ENCODE measurements at regions not wholly inside any gene's neighbourhood (a gene's known extent, or its start where the extent isn't known, plus 50 kb on each side); places are given as distances from the start of the nearest gene placed in this dataset.

DNA sequence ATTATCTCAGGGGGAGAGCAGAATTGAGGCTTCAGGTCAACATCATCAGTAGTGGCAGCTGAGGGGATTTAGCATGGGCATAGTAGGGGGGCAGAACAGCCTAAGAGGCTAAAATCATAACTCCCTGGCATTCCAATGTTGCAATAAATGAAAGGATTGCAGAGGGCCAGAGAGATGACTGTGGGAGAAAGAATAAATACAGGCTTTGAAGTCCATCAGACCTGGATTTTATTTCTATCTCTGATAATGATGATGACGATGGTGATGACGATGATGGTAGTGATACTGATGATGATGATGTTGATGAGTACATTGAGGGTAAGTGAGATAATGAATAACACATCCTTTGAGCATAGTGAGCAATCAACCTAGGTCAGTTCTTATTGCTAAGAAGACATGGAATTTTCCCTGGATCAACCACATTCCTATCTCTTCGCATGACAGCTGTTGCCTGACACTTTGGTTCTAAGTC, 107.4 kb upstream of the CDH11 start:
- H3K4me1 ChIP-seq (ENCODE audit: control insufficient read depth, insufficient read depth, low read length): no peaks in the 10 kb centered on the region
- H3K27me3 ChIP-seq (ENCODE audit: control insufficient read depth, insufficient read depth, low read length, poor library complexity, severe bottlenecking): no peaks in the 10 kb centered on the region
- H3K9ac ChIP-seq (ENCODE audit: extremely low read depth, low read length, poor library complexity, severe bottlenecking): no peak overlapping the region
- H3K4me3 ChIP-seq (ENCODE audit: low read length): no peak overlapping the region
- no peak overlapping the region for H3K27ac ChIP-seq (ENCODE audit: low read depth, low read length)
- no peak overlapping the region for H3K4me3 Mint-ChIP-seq
- no peaks in the 10 kb centered on the region for H3K9me3 ChIP-seq (ENCODE audit: control insufficient read depth, low read length)
- no peak overlapping the region for H3K27ac Mint-ChIP-seq
- H3K36me3 ChIP-seq (ENCODE audit: control insufficient read depth, insufficient read depth, low read length): no peaks in the 10 kb centered on the region
- no peak for DNase-seq
- TF ChIP-seq, protein P1, sequence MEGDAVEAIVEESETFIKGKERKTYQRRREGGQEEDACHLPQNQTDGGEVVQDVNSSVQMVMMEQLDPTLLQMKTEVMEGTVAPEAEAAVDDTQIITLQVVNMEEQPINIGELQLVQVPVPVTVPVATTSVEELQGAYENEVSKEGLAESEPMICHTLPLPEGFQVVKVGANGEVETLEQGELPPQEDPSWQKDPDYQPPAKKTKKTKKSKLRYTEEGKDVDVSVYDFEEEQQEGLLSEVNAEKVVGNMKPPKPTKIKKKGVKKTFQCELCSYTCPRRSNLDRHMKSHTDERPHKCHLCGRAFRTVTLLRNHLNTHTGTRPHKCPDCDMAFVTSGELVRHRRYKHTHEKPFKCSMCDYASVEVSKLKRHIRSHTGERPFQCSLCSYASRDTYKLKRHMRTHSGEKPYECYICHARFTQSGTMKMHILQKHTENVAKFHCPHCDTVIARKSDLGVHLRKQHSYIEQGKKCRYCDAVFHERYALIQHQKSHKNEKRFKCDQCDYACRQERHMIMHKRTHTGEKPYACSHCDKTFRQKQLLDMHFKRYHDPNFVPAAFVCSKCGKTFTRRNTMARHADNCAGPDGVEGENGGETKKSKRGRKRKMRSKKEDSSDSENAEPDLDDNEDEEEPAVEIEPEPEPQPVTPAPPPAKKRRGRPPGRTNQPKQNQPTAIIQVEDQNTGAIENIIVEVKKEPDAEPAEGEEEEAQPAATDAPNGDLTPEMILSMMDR (conservative IDR thresholded peaks at IDR 0.05): no peak
- no peaks in the 10 kb centered on the region for H3K27me3 Mint-ChIP-seq (ENCODE audit: insufficient read depth)
- peaks cover 39% of the 10 kb centered on the region for H3K4me1 Mint-ChIP-seq
- peaks cover 10% of the 10 kb centered on the region for H3K36me3 Mint-ChIP-seq (ENCODE audit: low read depth)
- 96 to 100% methylated on average over 2 to 3 of the region's 3 CpGs for WGBS, 2 experiments (ENCODE audit: insufficient coverage in 1 of 2, insufficient read length in 1 of 2)
- H3K9me3 Mint-ChIP-seq: no peaks in the 10 kb centered on the region

- DNase-seq: no peak
- Histone ChIP-seq H3K27me3 (ENCODE audit: control insufficient read depth, insufficient read depth, low read length, poor library complexity, severe bottlenecking) (no peaks in the 10 kb centered on the region), H3K27ac (ENCODE audit: low read depth, low read length) (no peak overlapping the region), H3K4me3 (ENCODE audit: low read length) (no peak overlapping the region), H3K36me3 (ENCODE audit: control insufficient read depth, insufficient read depth, low read length) (no peaks in the 10 kb centered on the region), H3K9ac (ENCODE audit: extremely low read depth, low read length, poor library complexity, severe bottlenecking) (no peak overlapping the region), H3K9me3 (ENCODE audit: control insufficient read depth, low read length) (no peaks in the 10 kb centered on the region), H3K4me1 (ENCODE audit: control insufficient read depth, insufficient read depth, low read length) (no peaks in the 10 kb centered on the region)
- no peak overlapping the region for H3K27ac Mint-ChIP-seq
- H3K36me3 Mint-ChIP-seq (ENCODE audit: low read depth): peaks cover 10% of the 10 kb centered on the region
- H3K4me1 Mint-ChIP-seq: peaks cover 41% of the 10 kb centered on the region
- H3K27me3 Mint-ChIP-seq (ENCODE audit: insufficient read depth): no peaks in the 10 kb centered on the region
- no peaks in the 10 kb centered on the region for H3K9me3 Mint-ChIP-seq
- TF ChIP-seq, protein P1 (conservative IDR thresholded peaks at IDR 0.05): no peak
- no peak overlapping the region for H3K4me3 Mint-ChIP-seq
- WGBS, 2 experiments (ENCODE audit: insufficient coverage in 1 of 2, insufficient read length in 1 of 2): 80 to 86% methylated on average over 1 of the region's 1 CpG
These were observed 105.4 kb upstream of the CDH11 start for GRCh38 chr16:65227150-65227835.

DNA sequence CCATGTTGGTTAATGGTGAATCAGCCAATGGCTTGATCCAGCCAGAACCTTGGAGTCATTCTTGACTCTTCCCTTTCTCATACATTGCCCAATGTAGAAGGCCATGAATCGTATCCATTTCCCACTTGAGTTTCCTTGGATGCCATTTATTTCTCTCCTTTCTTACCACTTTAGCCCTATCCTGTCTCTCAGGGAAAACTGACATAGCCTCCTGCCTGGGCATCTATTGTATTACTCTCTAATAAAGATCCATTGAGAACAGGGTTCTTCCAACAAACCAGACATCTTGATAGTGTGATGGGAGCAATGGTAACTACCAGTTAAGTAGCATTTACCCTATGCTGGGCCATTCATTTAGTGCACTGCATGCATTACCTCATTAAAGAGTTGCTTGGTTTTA, 104.2 kb upstream of the CDH11 start:
- TF ChIP-seq, protein P1 (conservative IDR thresholded peaks at IDR 0.05): no peak
- Histone ChIP-seq H3K4me3 (ENCODE audit: low read length) (no peak overlapping the region), H3K27ac (ENCODE audit: low read depth, low read length) (no peak overlapping the region), H3K27me3 (ENCODE audit: control insufficient read depth, insufficient read depth, low read length, poor library complexity, severe bottlenecking) (no peaks in the 10 kb centered on the region), H3K4me1 (ENCODE audit: control insufficient read depth, insufficient read depth, low read length) (no peaks in the 10 kb centered on the region), H3K9ac (ENCODE audit: extremely low read depth, low read length, poor library complexity, severe bottlenecking) (no peak overlapping the region), H3K9me3 (ENCODE audit: control insufficient read depth, low read length) (no peaks in the 10 kb centered on the region), H3K36me3 (ENCODE audit: control insufficient read depth, insufficient read depth, low read length) (no peaks in the 10 kb centered on the region)
- Mint-ChIP-seq H3K9me3 (no peaks in the 10 kb centered on the region), H3K27me3 (ENCODE audit: insufficient read depth) (no peaks in the 10 kb centered on the region), H3K27ac (no peak overlapping the region), H3K36me3 (ENCODE audit: low read depth) (peaks cover 10% of the 10 kb centered on the region), H3K4me3 (no peak overlapping the region), H3K4me1 (peaks cover 29% of the 10 kb centered on the region)
- WGBS, 2 experiments (ENCODE audit: insufficient coverage in 1 of 2, insufficient read length in 1 of 2): 96 to 100% methylated on average over 1 of the region's 1 CpG
- DNase-seq: no peak

Data from endodermal cell (in vitro differentiated cells).